ENCODE measurements at regions not wholly inside any gene's neighbourhood (a gene's known extent, or its start where the extent isn't known, plus 50 kb on each side); places are given as distances from the start of the nearest gene placed in this dataset.

DNA sequence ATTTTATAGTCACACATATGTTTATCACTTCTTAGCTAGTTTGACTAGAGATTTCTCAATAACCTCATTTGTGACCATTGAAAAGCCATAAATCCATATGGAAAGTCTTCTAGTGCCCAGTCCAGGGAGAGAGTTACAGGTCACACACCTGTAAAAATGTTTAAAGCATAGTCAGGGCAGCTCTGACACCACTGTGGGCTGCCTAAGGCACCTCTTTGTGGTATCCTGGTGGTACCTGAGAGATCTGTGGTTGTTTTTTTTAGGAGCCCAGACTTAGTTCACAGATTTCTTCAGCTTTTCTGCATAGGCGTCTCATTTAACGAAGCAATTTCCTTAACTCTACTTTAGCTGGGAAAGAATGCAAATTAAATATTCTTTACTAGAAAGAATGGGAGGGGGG is 186.6 kb downstream of the CENPW start:
- intact Hi-C loops (cut with DNase I): no loop called here
- DNase-seq (ENCODE audit: low spot score): no peak

DNA sequence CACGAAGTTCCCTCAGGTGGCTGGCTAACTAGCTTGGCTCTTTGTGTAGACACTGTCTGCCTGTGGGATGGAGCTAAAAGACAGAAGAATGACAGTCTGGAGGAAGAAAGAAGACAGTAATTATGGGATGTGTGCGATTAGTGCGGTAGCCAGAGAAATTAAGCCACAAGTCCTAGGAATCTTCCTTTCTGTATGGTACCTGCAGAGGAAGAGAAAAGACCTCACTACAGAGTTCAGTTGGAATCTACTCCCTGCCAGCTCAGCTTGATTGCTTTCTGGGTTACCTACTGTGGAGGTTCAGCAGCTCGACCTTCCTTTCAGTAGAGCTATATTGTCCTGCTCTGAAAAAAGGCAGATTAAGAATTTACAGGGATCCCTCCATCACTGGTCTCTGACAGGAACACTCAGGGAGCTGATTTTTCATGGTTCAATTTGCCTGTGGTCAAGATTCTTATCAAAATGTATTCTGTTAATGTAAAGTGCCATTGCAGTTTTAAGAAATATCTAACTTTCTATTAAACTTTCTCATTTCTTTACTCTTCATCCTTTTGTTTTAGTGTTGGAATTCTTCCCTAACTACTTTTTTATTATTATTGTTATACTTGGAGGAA is 187.2 kb downstream of the CENPW start:
- intact Hi-C loops (cut with DNase I): no loop called here
- DNase-seq (ENCODE audit: low spot score): no peak

- intact Hi-C loops (cut with DNase I): loop anchor here in 1 of 2 donors (2.0 kb wide), 1 partner anchor 51 kb away; no protein-coding TSS in a partner anchor
Measured at GRCh38 chr6:126529637-126530362, 189.9 kb downstream of the CENPW start.

DNA sequence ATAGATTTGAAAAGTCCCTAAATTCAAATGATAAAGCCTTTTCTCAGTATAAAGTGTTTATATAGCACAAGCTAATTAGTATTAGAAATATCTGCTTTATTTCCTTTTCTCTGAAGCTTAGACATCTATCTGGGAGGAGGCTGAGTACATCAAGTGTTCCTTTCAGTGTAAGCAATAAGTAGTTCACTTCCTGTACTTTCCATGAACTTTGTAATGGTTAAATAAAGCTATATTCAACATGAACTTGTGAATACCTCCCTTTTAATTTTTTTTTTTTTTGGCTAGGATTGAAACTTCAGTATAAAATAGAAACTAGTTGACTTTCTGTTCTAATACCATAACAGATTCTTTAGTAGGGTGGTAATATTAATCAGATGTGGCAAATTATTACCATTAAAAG is 190.9 kb downstream of the CENPW start:
- intact Hi-C loops (cut with DNase I): no loop called here
- DNase-seq (ENCODE audit: low spot score): no peak

More at GRCh38 chr6:126529637-126530362, 189.9 kb downstream of the CENPW start:
- no peak for DNase-seq (ENCODE audit: low spot score)

- no peak for DNase-seq (ENCODE audit: low spot score)
- intact Hi-C loops (cut with DNase I): no loop called here
Measured at GRCh38 chr6:126531286-126531685, 191.4 kb downstream of the CENPW start.

DNA sequence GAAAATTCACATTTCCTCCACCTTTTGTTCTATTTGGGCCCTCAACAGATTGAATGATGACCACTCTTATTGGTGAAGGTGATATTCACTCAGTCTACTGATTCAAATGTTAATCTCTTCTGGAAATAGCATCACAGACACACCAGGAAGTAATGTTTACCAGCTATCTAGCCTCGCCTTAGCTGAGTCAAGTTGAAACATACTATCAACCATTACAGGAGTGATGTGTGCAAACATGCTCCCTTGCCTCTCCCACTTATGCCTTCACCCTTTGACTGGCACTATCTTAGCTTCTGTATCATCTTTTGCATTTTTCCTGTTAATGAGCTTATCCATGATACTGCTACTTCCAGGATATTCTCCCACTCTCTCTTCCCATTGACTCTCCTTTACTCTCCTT is 191.9 kb downstream of the CENPW start:
- intact Hi-C loops (cut with DNase I): no loop called here
- no peak for DNase-seq (ENCODE audit: low spot score)

DNA sequence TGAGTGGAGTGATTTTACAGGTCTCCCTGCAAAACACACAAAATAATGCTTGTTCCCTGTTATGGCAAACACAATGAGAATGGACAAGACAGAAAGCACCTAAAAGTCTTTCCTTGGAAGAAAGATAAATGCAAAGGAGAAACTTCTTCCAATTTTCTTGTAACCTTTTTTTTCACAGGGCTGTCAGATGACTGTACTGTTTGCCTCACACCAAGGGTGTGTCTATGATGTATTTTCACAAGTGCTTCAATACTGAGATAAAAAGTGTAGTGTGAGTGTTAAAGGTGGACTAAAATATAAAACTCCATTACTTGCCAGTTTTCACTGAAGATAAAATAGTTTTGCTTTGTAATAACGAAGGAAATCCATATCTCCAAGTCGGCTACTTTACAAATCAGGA is 194.5 kb downstream of the CENPW start:
- DNase-seq (ENCODE audit: low spot score): no peak

GRCh38 chr6:126535138-126535537 is 195.2 kb downstream of the CENPW start:
- intact Hi-C loops (cut with DNase I): no loop called here
- DNase-seq (ENCODE audit: low spot score): no peak

More for the DNA sequence above, 194.5 kb downstream of the CENPW start:
- intact Hi-C loops (cut with DNase I): no loop called here

GRCh38 chr6:126535595-126535994 is 195.7 kb downstream of the CENPW start:
- intact Hi-C loops (cut with DNase I): no loop called here
- no peak for DNase-seq (ENCODE audit: low spot score)

DNA sequence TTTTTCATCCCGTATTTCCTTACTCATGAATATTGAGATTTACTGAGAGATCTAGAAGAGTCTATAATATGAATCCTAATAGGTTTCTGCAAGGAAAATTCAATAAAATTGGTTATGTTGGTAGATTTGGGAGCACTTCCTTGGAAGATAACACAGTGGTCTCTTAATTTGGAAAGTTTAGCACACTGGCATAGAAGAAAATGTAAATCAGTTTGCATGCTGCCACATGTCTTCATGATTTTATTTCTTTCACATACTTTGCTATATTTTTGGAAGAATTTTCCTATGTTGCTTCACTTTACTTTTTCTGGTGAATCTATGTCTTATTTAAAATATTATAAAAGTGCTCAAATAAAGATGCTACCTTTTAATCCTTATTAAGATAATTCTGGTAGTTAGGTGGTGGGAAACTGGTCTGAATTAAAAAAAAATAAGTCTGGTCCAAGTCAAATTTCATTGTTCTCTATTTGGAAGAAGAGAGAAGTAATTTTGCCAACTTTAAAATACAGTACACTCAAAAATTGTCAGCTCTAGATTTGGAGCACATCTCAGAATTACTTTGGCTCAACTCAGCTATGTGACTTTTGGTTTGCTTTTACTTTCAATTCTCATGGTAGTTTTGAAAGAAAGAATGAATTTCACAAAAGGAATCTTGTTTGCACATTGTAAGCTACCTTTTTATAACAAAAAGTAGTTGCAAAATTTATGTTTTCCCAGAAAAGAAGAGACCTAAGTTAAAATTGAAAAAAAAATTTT is 197.3 kb downstream of the CENPW start:
- intact Hi-C loops (cut with DNase I): no loop called here
- DNase-seq (ENCODE audit: low spot score): no peak

GRCh38 chr6:126539022-126539421 is 199.1 kb downstream of the CENPW start:
- intact Hi-C loops (cut with DNase I): no loop called here
- DNase-seq (ENCODE audit: low spot score): no peak

- DNase-seq (ENCODE audit: low spot score): no peak
- intact Hi-C loops (cut with DNase I): no loop called here
Measured at GRCh38 chr6:126540161-126540560, 200.2 kb downstream of the CENPW start.

DNA sequence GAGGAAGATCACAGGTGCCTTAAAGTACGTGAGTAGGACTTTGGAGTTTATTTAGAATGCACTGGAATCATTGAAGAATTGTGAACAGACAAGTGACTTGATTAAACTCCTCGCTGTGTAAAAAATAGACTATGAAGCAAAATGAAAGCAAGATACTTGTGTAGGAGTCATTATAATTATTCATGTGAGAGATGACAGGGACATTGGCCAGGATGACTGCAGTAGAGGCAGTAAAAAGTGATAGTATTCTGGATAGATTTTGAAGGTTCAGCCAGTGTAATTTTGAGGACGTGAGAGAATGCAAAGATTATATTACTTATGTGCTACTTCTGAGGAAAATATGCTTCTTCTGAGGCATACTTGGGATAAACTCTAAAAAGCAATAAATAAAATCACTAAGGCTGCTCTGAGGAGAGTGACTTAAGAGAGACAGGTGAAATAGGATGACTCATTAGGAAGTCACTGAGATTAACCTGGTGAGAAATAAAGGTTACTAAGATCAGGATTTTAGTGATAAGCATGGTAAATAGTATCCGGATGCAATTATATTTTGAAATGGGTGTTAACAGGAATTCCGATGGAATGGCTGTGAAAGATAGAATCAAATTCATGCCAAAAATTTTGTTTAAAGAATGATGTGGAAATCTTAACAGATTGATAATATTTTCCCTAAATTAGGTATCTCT is 202.0 kb downstream of the CENPW start:
- intact Hi-C loops (cut with DNase I): no loop called here
- no peak for DNase-seq (ENCODE audit: low spot score)

DNA sequence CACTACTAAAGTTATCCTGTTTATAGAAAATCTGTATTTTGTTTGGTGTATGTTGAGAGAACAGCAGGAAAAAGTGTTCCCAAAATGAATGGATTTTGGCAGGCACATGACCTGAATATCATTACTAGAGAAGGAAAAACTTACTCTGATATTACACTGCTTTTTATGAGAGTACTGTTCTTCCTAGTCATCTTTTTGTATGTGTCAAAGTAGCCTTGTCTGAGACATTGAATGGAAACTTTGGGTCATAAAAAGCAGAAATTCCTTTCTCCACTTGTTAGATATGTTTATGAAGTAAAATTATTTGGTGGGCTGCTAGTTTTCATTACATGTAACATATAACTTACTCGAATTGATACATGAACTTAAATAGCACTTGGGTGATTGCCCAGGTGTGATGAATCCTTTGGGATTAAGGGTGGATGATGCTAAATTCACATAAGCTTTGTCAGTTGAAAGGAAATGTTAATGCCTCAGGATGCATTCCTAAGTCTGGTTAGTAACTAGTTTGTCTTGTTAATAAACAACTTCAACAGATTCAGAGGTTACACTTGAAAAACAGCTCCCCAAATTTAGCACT is 206.7 kb downstream of the CENPW start:
- DNase-seq (ENCODE audit: low spot score): no peak
- intact Hi-C loops (cut with DNase I): no loop called here

DNA sequence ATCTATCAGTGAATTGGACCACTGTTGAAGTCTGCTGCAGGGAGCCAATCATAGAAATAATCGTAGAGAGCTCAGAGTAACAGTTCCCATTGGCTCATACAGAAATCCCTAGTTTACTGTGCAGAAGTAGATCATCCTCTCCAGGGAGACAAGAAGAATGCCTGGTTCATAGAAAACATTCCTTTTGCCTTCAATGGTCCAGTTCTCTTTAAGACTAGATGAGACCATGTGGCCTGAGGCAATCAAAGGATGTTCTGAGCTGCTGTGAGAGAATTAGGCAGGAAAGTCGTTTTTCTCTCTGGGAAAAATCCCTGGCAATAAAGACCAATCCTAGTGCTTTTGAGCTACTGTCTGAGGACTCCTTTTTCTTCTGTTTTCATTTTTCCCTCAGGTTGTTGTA is 208.4 kb downstream of the CENPW start:
- intact Hi-C loops (cut with DNase I): no loop called here
- DNase-seq (ENCODE audit: low spot score): no peak

- intact Hi-C loops (cut with DNase I): no loop called here
- DNase-seq (ENCODE audit: low spot score): no peak
Measured at GRCh38 chr6:126550323-126550722, 210.4 kb downstream of the CENPW start.

GRCh38 chr6:126551832-126552231 is 211.9 kb downstream of the CENPW start:
- DNase-seq (ENCODE audit: low spot score): no peak
- intact Hi-C loops (cut with DNase I): no loop called here

DNA sequence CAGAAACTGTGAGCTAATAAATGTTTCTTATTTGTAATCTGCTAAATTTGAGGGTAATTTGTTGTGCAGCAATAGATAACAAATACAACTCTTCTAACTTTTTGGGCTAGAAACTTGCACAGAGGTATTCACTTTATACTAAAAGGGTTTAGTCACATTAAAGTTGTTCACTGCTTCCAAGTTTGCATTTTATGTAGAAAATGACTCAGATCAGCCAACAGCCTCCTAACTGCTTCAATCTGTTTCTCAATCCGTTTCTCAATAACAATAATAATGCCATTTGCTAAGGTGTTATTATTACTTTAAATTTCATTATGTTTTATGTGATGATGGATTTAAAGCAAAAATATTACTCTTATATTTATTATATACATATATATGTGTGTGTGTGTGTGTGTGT is 213.9 kb downstream of the CENPW start:
- no peak for DNase-seq (ENCODE audit: low spot score)
- intact Hi-C loops (cut with DNase I): no loop called here

DNA sequence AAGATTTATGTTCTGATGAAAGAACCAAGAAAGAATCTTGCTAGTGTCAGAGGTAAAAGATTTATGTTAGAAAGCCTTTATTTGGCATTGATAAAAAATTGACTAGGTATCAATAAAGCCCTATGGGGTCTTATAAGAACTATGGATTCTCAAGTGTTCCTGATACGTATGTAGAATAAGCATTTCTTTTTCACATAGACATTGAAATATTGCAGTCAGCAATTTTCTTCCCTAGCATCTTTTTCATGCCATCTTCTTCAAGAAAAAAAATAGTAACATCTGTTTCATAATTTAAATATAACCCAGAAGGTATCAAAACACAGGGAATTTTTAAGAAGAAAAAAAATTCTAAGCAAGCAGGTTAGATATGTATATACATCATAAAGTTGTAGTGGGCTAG is 230.6 kb downstream of the CENPW start:
- intact Hi-C loops (cut with DNase I): no loop called here
- DNase-seq (ENCODE audit: low spot score): no peak

DNA sequence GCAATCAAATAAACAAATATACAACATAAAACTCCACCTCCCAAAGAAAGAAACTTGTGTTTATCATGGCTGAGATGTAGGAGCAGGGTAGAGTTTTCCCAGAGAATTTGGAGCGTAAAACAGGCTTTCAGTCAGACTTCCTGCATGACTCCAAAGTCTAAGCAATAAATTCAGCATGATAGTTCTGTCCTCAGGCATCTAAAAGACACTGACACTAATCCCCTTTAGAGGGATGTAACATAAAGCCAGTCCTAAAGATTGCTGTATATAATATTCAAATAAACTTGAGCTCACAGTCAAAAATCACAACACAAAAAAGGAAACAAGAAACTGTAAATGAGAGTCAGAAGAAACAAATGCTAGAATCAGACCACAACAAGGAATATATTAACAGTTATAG is 234.4 kb downstream of the CENPW start:
- DNase-seq (ENCODE audit: low spot score): no peak
- intact Hi-C loops (cut with DNase I): no loop called here

Data from posterior vena cava (tissue), 2 donors.